OCI-LY1 (cell line): ENCODE measurements at regions not wholly inside any gene's neighbourhood (a gene's known extent, or its start where the extent isn't known, plus 50 kb on each side); places are given as distances from the start of the nearest gene placed in this dataset.

ENCODE experiments used
- H2AFZ ChIP-seq: fragments of 200-600 bp; sonication (generic), shearing (Covaris generic); 2 replicates; pipeline ENCODE4 v1.6.0; 2014; ENCODE audit warnings: antibody characterized with exemption, mild to moderate bottlenecking, low read length
- H3F3A ChIP-seq: fragments of 200-600 bp; sonication (generic), shearing (Covaris generic); 2 replicates; pipeline ENCODE4 v1.6.0; 2014; ENCODE audit warnings: mild to moderate bottlenecking, antibody characterized with exemption, low read length, moderate library complexity; ENCODE audit not compliant: insufficient read depth
- H3K27ac ChIP-seq: fragments of 200-600 bp; sonication (generic); 2 replicates; pipeline ENCODE4 v1.5.1; 2014; ENCODE audit warnings: low read length, mixed run types, mild to moderate bottlenecking, low read depth; ENCODE audit not compliant: poor library complexity, severe bottlenecking
- H3K27me3 ChIP-seq: fragments of 200-600 bp; sonication (generic); 2 replicates; pipeline ENCODE4 v1.6.0; 2014; ENCODE audit warnings: antibody characterized with exemption, mild to moderate bottlenecking, low read length, moderate library complexity; ENCODE audit not compliant: insufficient read depth
- H3K36me3 ChIP-seq: fragments of 200-600 bp; sonication (generic); 2 replicates; pipeline ENCODE4 v1.6.1; 2014; ENCODE audit warnings: mild to moderate bottlenecking, antibody characterized with exemption, low read length, moderate library complexity, mixed read lengths; ENCODE audit not compliant: insufficient read depth
- H3K4me1 ChIP-seq: fragments of 200-600 bp; sonication (generic); 2 replicates; pipeline ENCODE4 v1.5.1; 2014; ENCODE audit warnings: mild to moderate bottlenecking, low read length, moderate library complexity; ENCODE audit not compliant: insufficient read depth, severe bottlenecking
- H3K4me2 ChIP-seq: fragments of 200-600 bp; sonication (generic), shearing (Covaris generic); 2 replicates; pipeline ENCODE4 v1.6.1; 2014; ENCODE audit warnings: low read length
- H3K4me3 ChIP-seq: fragments of 200-600 bp; sonication (generic); 2 replicates; pipeline ENCODE4 v1.5.1; 2014; ENCODE audit warnings: low read length, low read depth, mild to moderate bottlenecking, mixed read lengths; ENCODE audit not compliant: poor library complexity, severe bottlenecking
- H3K79me2 ChIP-seq: fragments of 200-600 bp; shearing (Covaris generic); 2 replicates; pipeline ENCODE4 v1.6.1; 2016; ENCODE audit warnings: mixed run types, low read length, mixed read lengths; ENCODE audit not compliant: insufficient read depth
- H3K9ac ChIP-seq: fragments of 200-600 bp; sonication (generic), shearing (Covaris generic); 2 replicates; pipeline ENCODE4 v1.6.1; 2014; ENCODE audit warnings: mild to moderate bottlenecking, low read length, mixed read lengths
- H3K9me2 ChIP-seq: fragments of 200-600 bp; sonication (generic), shearing (Covaris generic); 2 replicates; pipeline ENCODE4 v1.6.1; 2014; ENCODE audit warnings: low read depth, mild to moderate bottlenecking, low read length, mixed read lengths
- H3K9me3 ChIP-seq: fragments of 200-600 bp; shearing (Covaris generic); 2 replicates; pipeline ENCODE4 v1.6.1; 2014; ENCODE audit warnings: low read length, mixed read lengths
- H4K20me1 ChIP-seq: fragments of 200-600 bp; sonication (generic), shearing (Covaris generic); 2 replicates; pipeline ENCODE4 v1.6.0; 2016; ENCODE audit warnings: mild to moderate bottlenecking, low read length; ENCODE audit not compliant: insufficient read depth
- EZH2 ChIP-seq: fragments of 200-600 bp; sonication (generic), shearing (Covaris generic); IDR thresholded peaks from 2 replicates; pipeline ENCODE4 v1.8.0; 2017; ENCODE audit warnings: borderline replicate concordance, mixed run types, mild to moderate bottlenecking, antibody characterized with exemption, low read length, moderate library complexity, mixed read lengths
- TF ChIP-seq, protein P1 (sequence below): fragments of 200-600 bp; sonication (generic), shearing (Covaris generic); IDR thresholded peaks from 2 replicates; pipeline ENCODE4 v1.5.1; 2017; ENCODE audit warnings: mild to moderate bottlenecking, antibody characterized with exemption, low read length, moderate library complexity, mixed read lengths

DNA sequence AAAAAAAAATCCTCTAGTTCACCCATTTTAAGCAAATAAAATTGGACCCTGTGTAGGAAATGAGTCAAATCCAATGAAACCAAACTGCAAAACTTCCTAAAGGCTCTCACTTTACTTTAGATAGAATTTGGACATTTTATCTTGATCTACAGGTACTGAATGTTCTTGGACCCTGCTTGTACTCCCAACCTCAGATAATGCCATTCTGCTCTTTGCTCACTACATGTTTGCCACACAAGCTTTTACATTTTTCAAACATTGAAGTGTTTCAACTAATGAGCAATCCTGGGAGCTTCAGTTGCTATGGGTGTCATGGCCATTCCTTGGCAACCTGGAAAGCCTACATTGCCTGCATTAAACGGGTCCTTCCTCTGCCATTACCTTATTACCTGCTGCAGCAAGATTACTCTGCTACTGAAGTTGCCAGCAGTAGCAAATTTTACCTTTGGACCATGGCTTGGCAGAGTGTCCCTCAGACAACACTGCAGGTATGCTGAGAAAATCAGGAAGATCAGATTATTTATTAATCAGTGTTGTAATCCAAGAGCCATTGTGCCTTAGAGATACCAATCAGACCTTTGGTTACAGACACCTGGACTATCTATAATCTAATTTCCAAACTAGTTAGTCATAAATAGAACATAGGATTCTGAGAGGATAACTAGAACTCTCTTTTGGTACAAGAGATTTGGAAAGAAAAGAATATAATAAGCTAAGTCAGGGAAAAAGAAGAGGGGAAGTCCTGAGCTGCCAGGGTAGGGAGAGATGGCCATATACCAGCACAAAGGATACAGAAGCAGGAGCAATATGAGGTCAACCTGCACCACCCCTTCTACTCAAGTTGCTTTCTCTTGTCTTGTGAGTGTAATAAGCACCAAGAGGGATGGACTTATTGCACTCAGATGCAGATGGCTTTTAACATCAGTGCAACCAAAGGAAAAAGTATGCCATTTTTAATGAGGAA lies 293.3 kb upstream of the TFPI start:
- Histone ChIP-seq H3K9me2 (no peaks in the 10 kb centered on the region), H2AFZ (no peak overlapping the region), H4K20me1 (no peaks in the 10 kb centered on the region), H3K36me3 (no peaks in the 10 kb centered on the region), H3K79me2 (no peaks in the 10 kb centered on the region), H3K4me1 (peaks cover 20% of the 10 kb centered on the region), H3K9me3 (no peaks in the 10 kb centered on the region), H3K27ac (no peak overlapping the region), H3K9ac (no peak overlapping the region), H3F3A (no peaks in the 10 kb centered on the region), H3K27me3 (no peaks in the 10 kb centered on the region), H3K4me2 (no peak overlapping the region), H3K4me3 (no peak overlapping the region)
- TF ChIP-seq, protein P1, sequence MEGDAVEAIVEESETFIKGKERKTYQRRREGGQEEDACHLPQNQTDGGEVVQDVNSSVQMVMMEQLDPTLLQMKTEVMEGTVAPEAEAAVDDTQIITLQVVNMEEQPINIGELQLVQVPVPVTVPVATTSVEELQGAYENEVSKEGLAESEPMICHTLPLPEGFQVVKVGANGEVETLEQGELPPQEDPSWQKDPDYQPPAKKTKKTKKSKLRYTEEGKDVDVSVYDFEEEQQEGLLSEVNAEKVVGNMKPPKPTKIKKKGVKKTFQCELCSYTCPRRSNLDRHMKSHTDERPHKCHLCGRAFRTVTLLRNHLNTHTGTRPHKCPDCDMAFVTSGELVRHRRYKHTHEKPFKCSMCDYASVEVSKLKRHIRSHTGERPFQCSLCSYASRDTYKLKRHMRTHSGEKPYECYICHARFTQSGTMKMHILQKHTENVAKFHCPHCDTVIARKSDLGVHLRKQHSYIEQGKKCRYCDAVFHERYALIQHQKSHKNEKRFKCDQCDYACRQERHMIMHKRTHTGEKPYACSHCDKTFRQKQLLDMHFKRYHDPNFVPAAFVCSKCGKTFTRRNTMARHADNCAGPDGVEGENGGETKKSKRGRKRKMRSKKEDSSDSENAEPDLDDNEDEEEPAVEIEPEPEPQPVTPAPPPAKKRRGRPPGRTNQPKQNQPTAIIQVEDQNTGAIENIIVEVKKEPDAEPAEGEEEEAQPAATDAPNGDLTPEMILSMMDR: no peak
- no peak for TF ChIP-seq EZH2

DNA sequence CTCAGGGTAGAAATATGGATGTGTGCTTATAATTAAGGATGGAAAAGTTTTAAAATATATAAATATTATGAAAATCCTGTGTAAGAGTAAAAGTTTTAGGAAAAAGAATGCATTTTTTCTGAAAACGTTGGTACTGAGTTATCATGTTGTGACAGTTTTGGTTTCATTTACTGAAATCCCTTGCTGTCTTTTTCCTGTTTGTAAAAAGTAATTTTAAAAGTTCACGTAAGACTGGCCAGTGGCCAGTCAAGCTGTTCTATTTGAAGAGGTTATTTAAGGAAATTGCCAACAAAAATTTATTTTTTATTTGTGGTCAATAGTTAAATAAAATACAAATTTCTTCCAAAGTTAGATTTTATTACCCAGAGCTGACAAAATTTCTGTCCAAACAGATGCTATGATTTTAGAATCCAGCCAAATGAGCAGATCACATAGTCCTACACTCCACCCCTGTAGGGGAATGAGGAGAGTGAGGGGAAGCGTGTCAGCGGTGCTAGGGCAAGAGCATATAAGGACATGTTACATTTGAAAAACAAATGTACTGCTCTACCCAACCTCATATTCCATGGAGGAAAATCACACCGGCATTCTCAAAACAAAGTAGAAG lies 297.8 kb upstream of the TFPI start:
- Histone ChIP-seq H4K20me1 (no peaks in the 10 kb centered on the region), H3K79me2 (no peaks in the 10 kb centered on the region), H2AFZ (no peak overlapping the region), H3K36me3 (no peaks in the 10 kb centered on the region), H3F3A (no peaks in the 10 kb centered on the region), H3K4me1 (peaks cover under 1% of the 10 kb centered on the region), H3K9ac (no peak overlapping the region), H3K27me3 (no peaks in the 10 kb centered on the region), H3K9me2 (no peaks in the 10 kb centered on the region), H3K4me3 (no peak overlapping the region), H3K4me2 (no peak overlapping the region), H3K27ac (no peak overlapping the region), H3K9me3 (no peaks in the 10 kb centered on the region)
- no peak for TF ChIP-seq EZH2
- TF ChIP-seq, protein P1: no peak

DNA sequence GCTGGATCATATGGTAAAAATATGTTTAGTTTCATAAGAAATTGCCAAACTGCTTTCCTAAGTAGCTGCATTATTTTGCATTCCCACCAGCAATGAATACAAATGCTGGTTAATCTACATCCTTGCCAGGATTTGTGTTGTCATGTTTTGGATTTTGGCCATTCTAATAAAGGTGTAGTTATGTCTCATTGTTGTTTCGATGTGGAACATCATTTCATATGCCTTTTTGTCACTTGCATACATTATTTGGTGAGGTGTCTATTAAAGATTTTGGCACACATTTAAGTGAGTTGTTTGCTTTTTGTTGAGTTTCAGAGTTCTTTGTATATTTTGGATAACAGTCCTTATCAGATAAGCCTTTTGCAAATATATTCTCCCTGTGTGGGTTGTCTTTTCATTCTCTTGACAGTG lies 299.2 kb upstream of the TFPI start:
- Histone ChIP-seq H3K4me3 (no peak overlapping the region), H3K9me2 (no peaks in the 10 kb centered on the region), H4K20me1 (no peaks in the 10 kb centered on the region), H3K4me2 (no peak overlapping the region), H3K9ac (no peak overlapping the region), H3K27me3 (no peaks in the 10 kb centered on the region), H3K4me1 (peaks cover 8% of the 10 kb centered on the region), H3F3A (no peaks in the 10 kb centered on the region), H2AFZ (no peak overlapping the region), H3K79me2 (no peaks in the 10 kb centered on the region), H3K27ac (no peak overlapping the region), H3K9me3 (no peaks in the 10 kb centered on the region), H3K36me3 (no peaks in the 10 kb centered on the region)
- TF ChIP-seq, protein P1: no peak
- TF ChIP-seq EZH2: no peak
